ENCODE measurements at regions not wholly inside any gene's neighbourhood (a gene's known extent, or its start where the extent isn't known, plus 50 kb on each side); places are given as distances from the start of the nearest gene placed in this dataset.
A peak's percentile ranks its signal among the peaks of the same experiment; 100 is the strongest.
"Not testable (repeated sequence)": the region's sequence is repeated elsewhere in the genome, so short reads cannot be mapped to it uniquely, and the experiment has no call there.

DNA sequence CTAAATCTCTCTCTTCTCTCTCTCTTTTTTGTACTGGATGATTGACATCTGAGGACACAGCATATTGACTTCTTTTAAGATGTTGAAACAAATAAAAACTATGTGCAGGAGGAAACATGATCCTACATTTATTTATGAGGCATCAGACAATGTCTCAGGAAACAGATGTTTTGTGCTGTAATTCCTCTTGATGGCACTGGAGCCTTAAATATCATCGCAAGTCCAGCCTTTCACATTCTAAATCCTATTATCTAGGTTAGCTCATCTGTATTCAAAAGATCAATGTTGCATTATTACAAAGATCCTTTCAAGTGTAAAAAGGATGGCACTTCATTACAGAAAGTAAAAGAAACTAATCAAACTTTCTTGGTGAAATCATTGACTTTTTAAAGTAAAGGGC lies 63.9 kb downstream of the MAT2B start:
- DNase-seq: peak; percentile 63

DNA sequence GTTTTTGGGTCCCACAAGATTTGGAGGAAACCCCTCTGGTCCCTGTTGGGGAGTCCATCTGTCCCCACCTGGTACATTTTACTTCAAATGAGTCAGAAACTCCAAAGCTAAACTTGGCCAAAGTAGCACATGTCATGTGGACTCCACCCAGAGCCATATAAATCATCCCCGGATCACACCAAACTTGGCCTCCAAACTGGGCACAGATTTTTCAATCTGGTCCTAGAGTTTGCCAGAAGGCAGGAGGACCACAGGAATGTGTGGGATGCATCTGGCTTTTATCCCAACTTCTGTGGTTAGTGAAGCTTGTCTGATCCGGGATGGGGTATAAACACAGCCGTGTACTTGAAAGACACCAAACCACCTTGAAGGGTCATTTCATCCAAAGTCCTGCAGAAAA lies 66.3 kb downstream of the MAT2B start:
- DNase-seq: peak; percentile 99

DNA sequence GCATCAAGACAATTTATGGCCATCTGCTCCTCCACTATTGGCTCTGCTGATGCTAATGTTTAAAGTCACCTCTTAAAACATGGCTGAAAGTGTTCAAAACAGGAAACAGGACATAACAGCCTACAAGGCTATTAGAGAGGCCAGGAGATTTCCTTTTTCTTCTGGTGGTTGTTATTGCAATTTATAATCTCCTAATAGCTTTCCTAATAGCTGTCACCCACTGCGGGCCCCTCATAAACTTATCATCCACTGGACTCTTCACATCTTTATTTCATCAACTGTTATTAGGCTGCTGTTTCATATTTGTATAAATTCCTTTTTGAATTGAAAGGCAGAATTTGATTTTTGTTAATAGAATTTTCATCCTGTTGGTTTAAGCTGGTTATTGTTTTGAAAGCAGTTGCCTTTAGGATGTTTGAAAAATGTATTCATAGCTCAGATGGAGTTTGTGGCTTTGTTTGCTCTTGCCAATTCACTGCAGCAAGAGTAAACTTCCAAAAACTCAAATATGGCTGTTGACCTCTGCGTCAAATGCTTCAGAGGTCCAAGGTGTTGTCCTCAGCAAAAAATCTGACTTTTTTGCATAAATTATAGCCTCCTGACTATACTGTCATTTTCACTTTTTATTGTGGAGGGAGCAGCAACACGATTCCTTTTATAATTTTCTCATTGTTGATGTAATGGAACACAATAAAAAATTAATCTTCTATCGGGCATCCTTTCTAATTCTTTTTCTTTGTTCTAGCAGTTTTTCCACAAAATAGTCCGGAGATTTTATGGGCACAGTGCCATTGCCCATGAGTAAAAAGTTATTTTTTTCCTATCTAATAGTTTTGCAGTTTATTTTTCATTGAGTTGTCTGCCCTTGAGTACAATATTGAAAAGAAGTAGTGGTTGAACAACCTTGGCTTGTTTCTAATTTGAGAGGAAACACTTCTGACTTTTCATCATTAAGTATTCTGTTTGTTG lies 69.3 kb downstream of the MAT2B start:
- peak; percentile 23 for DNase-seq

DNA sequence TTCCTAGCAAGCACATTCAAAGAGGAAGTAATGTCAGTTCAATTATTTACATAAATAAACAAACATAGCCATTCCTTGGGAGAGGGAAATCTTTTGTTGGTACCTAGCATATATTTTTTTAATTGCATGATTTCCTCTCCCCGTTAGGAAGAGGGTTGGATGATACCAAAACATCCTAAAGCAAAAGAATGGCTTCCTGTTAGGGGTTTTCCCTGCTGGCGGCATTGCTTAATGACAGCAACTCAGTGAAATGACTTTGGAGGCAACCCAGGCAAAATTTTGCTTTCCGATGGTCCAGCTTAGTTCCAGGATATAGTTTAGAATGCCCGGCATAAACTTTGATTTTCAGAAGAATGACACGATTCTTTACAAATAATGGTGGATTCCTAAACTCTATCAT lies 73.2 kb downstream of the MAT2B start:
- no peak for DNase-seq

DNA sequence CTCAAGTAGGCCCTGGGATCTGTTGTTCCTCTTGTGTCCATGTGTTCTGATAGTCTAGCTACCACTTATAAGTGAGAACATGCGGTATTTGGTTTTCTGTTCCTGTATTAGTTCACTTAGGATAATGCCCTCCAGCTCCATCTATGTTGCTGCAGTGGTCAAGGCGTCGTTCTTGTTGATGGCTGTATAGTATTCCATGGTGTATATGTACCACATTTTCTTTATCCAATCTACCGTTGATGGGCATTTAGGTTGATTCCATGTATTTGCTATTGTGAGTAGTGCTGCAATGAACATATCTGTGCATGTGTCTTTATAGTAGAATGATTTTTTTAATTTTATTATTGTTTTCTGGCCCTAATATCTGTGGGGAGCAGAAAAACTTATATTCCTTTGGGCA lies 74.3 kb downstream of the MAT2B start:
- DNase-seq: no peak

DNA sequence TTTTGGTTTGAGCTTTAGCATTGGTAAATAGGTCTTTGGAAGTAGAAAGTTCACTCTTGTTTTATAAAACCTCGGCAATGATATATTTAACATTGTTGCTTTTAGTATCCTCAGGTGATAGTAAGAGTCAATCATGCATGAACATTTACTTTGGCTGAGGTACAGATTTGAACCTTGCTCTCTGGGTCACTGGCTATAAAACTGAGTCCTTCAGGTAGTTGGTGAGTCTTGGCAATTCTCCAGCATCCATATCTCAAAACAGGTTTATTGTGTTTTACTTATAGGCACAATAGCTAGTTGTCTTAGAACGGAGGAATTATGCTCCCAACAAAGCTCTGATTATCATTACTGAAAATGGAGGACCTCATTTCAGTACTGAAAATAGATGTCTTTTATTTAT lies 75.1 kb downstream of the MAT2B start:
- no peak for DNase-seq

DNA sequence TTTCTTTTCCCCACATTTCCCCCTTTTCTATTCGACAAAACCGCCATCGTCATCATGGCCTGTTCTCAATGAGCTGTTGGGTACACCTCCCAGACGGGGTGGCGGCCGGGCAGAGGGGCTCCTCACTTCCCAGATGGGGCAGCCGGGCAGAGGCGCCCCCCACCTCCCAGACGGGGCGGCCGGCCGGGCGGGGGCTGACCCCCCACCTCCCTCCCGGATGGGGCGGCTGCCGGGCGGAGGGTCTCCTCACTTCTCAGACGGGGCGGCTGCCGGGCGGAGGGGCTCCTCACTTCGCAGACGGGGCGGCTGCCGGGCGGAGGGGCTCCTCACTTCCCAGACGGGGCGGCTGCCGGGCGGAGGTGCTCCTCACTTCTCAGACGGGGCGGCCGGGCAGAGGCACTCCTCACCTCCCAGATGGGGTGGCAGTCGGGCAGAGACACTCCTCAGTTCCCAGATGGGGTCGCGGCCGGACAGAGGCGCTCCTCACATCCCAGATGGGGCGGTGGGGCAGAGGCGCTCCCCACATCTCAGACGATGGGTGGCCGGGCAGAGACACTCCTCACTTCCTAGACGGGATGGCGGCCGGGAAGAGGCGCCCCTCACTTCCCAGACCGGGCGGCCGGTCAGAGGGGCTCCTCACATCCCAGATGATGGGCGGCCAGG lies 78.2 kb downstream of the MAT2B start:
- not testable (repeated sequence) for DNase-seq

DNA sequence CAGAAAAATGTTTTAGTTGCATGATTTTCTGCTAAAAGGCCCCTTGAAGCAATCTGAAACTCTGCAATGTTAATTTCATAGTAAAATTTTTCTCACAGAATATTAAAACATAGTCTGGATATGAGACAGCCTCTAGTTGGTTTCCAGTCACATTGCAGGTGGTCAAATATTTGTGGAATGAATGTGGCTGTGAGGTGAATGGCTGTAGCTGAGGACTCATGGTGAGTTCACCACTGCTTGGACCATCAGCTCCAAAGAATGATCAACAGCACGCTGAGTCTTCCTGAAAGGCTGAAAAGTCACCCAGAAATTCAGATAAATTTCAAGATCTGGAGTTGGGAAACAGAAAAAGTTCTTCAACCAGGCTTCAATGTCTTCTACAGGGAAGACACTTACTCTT lies 79.8 kb downstream of the MAT2B start:
- DNase-seq: peak; percentile 92

DNA sequence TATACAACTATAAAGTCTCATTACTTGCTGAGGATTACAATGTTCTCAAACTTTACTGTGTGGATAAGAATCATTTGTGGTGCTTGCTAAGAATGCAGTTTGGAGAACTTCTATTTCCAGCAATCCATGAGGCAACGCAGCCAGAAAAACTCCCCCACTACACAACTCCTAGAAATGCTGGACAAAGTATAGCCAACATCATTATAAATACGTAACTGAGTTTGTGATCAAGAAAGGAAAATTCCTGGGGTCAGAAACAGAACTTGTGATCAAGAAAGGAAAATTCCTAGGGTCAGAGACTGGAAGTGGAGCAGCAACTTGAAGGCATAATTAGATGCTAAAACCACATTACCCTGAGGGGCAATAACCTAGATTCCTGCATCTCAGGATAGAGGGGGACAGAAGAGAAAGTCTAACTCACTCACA lies 81.1 kb downstream of the MAT2B start:
- DNase-seq: peak; percentile 72

DNA sequence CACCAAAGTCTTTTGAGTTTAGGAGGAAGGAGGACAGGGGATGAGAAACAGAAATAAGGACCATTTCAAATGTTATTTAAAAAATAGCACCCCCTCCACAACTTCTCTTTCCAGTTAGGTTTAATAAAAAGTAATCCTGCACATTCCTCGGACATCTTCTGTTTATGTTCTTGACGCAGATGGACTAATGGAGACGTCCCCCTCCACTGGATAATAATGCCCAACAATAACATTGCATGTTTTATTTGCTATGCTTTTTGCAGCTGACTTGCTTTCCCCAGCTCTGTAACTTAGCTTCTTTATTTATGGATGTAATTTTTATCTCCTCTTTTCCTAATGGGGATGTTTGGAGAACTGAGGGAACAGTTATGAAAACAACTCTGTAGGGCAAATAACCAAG lies 89.5 kb downstream of the MAT2B start:
- DNase-seq: no peak

DNA sequence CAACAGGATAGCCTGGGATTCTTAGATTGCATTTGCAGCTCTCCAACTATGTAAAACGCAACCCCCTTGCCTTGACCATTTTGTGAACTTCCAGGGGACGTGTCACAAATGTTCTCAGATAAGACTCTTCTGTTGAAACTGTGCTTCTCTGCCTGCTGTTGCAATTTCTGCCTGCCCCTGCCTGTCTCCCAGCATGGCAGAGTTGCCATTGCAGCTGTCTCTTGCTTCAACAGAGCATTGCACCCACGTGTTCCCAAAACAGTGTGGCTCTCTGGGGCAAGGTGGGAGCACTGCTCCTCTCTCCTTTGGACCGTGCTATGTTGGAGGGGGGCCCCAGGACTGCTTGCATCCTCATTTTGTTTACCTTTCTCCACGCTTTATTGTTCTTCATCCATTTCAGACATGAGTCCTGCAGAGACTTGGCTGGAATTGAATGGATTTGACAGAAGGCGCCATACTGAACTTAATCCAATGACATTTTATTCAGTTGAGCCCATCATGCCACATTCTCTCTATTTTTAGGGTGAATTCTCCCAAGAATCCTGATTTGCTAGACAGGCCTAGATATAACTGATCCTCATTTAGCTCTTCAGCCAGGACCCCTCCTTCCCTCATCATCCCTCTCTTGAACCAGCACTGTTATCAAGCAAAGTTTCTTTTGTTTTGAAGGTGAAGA lies 90.7 kb downstream of the MAT2B start:
- DNase-seq: no peak

DNA sequence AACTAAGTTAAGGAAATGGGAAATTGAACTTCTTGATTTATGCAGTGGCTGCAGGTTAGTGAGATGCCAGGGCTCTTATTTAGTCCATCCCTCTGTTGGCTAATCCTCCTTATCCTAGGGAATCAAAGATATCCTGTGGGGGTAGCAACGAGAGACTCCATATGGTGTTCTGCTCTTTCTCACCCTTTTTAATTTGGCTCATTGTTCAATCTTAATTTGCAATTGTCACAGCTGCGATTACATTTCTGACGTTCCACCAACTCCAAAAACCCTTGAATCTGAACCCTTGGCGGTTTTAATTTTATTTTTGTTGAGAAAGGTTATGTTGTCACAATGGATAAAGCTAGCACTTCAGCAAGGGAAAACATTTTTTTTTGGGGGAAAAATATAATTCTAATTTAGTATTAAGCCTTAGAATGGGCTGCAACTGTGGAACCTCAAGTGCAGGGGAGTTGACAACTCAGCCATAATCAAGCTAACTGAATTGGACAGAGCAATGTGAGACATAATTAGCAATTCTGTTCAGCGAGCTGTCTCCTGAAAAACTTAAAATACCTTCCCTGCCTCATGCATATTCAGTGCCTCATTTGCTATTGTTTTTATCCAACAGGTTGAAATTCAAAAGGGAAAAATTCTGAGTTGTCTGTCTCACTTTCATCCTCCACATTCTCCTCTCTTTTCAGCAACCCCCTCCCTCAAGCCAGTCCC lies 91.3 kb downstream of the MAT2B start:
- no peak for DNase-seq

DNA sequence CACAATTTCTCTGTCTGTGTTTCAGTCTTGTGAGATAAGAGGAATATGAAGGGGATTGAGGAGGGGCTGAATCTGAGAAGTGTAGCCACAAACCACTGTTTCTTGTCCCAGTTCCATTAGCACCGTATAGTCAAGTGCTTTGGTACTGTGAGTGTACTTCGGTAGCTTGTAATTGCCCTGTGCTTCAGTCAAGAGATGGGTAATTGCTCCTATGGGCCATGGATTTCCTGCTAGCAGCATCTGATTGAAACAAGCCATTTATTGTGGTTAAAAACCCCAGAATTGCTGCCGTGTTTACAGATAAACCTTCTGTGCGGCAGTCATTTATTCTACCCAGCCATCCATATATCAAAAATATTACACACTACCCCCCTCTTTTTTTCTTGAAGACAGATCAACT lies 98.6 kb downstream of the MAT2B start:
- no peak for DNase-seq

DNA sequence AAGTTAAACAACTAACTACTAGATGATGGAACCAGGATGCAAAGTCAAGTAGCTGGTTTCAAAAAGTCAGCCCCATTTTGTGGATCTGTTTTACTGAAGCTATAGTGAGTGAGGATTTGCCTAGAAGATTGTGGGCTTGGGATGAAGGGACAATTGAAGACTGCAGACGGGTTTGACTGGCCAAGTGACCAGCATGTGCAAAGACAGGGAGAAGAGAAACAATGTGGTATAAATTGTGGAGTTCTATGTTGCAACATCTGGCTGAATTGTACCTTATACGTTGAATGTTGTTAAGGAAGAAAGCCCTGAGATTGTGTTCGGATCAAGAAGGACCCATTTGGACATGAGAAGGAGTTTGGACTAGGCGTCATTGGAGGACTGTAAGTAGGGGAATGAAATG lies 101.8 kb downstream of the MAT2B start:
- DNase-seq: no peak

DNA sequence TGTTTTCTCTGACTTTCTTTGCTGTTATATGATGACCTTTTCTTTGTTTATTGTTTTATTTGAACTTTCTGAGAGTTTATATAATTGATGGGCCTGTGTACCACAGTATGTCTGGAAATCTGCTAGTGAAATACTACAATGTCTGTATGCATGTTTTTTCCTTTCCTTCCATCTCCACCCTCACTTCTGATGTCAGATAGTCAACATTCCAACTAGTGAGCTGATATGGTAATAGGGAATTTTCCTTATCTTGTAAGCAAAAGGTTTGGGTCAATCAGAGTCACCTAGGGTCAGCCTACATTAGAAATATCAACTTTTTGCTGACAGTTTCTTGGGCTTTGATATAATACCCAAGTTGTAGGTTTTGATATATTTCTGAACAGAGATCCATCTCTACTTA lies 103.2 kb downstream of the MAT2B start:
- DNase-seq: no peak

DNA sequence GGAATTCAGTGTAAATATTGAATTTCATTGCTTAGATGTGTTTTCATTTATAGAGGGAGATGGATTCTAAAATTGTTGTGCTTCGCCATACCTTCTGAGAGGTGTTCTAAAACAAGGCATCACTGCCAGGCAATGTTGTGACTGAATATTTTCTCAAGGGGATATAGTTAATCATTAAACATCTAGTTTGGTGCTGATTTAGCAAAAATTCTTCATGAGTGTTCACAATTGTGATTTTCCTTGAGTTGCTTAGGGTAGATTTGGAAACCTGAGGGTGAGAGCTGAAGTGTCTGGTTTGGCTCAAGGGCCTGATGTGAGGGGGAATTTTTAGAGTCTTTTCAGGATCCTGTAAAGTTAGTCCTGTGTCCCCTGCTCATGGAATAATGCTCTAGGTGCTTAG lies 104.5 kb downstream of the MAT2B start:
- no peak for DNase-seq

DNA sequence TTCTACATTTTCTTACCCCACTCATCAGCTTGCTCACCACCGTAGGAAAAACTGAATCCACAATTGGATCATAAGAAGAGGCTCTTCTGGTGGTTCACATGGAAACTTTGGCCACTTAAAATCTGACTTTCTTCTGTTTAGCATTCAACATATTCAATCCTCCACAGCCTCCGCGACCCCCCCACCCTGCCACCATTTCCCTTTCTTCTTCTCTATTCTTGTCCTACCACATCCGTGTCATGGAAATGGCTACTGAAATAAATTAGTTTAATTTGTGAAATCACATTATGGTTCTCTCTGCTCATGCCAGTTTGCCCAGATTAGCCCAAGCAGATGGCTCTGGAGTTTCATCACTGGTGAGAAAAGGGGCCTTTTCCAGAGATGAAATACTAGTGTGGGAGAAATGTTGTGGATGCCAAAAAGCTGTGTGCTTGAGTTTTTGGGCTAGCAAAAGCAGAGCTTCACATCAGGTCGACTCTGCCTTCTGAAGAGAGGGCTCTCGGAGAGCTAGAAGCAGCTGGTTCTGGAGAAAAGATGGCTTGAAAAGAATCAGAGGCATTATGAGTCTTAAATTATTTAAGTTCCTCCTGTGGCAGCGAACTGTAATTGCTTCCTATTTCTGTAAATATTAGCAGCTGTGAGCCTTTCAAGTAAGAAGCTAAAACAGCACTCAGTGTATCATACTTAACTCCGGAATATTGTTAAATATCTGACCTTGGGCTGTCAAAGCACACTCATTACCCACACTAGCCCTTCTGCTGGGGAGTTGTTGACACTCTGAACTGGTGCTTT lies 107.1 kb downstream of the MAT2B start:
- peak; percentile 7 for DNase-seq

DNA sequence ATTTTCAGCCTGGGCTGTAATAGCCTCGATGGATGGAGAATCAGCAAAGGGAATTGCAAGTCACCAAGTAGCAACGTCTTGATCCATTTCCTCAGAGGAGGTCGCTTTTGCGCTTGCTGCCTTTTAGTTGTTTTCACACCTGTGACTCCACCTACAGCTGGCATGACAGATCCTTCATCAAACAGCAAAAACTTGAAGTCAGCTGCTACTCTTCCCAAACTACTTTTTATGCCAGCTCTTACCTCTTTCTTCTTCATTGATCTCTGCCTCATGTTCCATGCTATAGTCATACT lies 107.7 kb downstream of the MAT2B start:
- no peak for DNase-seq

DNA sequence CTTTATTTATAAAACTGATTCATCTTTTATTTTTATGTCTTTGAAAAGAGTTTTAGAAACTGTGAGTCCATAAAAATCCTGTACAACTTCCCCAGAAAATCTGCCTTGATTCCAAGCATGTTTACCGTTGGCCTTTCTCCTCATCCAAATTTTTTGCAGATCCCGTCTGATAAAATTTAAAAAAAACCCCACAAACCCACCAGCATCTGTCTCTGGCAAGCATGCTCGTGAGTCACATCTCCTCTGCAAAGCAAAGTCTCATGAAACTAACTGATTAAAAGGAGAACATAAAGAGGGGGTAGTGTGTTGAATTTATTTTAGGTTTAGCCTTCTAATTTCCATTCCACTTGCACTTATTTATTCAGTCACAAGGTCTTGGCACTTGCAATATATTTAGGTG lies 109.4 kb downstream of the MAT2B start:
- peak; percentile 62 for DNase-seq

DNA sequence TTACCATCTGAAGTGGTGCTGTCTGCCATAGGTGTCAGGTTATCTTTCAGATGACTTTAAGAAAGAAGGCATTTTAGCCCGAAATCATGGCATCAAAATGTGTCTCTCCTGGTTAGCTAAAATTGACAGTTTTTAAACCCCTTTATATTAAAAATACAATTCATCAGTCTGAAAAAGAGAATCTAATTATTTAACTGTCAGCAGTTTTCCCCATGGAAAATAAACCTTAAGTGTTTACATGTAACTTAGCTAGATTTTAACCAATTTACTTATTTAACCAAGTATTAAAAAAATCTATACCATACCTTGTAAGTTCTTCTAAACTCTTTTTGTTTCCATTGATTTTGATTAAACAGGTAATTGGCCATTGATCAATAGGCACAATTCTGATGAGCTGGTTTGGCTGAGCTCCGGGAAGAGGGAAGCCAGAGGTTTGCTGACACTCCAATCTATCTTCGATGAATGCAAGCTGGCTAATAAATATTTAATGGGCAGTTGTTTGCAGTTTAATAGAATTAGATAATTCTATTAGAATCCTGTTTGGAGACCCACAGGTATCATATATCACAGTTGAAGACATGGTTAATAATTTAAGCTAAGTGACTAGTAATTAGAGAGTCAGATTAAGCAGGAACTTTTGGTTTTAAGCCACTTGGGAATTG lies 114.0 kb downstream of the MAT2B start:
- DNase-seq: no peak

DNA sequence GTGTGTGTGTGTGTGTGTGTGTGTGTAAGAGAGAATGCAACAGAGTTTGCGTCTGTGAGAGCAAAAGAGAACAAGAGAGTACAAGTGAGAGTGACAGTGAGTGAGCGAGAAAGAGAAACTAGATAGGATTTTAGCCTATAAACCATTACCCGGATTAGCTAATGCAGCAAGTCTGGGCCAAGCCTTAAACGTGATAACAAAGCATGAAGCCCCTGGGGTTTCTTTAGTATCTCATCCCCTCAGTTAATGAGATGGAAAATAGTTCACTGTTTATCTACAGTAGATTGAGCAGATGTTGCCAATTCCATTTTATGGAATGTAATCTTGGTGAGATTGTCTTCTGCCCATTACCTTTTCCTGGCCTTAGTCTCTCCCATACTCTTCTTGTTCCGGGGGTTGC lies 114.5 kb downstream of the MAT2B start:
- no peak for DNase-seq

DNA sequence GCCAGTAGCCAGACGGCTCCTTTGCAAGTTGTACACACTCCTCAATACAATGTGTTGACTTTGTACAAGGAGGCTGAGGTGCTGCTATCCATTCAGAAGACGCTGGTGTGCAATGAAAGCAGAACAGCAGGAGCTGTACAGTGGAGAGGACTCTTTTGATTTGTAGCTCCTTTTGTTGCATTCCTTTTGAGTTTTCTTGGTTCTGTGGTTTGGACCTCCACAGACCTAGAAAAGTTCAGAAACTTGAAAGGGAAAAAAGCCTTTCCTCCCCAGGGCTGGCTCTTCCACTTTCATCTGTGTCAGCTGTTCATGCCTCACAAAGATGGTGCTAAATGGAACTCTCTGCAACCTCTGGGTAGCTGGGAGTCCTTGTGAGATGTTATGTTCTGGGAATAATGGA lies 117.4 kb downstream of the MAT2B start:
- peak; percentile 72 for DNase-seq
